D721Med (cell line): ENCODE measurements at regions not wholly inside any gene's neighbourhood (a gene's known extent, or its start where the extent isn't known, plus 50 kb on each side); places are given as distances from the start of the nearest gene placed in this dataset.

Experiments used
- DNase-seq: peaks from one replicate; pipeline ENCODE4 v3.0.0; 2011; ENCODE audit warnings: low spot score; ENCODE audit not compliant: insufficient read length
- FAIRE-seq: peaks from 2 replicates; lab custom pipeline; 2011; peaks lifted over from hg19 to GRCh38; lab: Jason Lieb, UNC
- CTCF ChIP-seq: IDR thresholded peaks from 2 replicates; pipeline ENCODE4 v1.5.1; 2012; ENCODE audit warnings: mild to moderate bottlenecking, control low read depth; ENCODE audit not compliant: insufficient read depth; ENCODE audit errors: missing control alignments

GRCh38 chr2:15814403-15814802 is 125.9 kb upstream of the MYCN start:
- FAIRE-seq (no peak), DNase-seq (no peak)
- TF ChIP-seq CTCF: no peak

- no peak for FAIRE-seq
- DNase-seq: no peak
- no peak for TF ChIP-seq CTCF
These were observed 125.4 kb upstream of the MYCN start for GRCh38 chr2:15814946-15815345.

- TF ChIP-seq CTCF: no peak
- FAIRE-seq (no peak), DNase-seq (no peak)
These were observed 124.1 kb upstream of the MYCN start for GRCh38 chr2:15816226-15816625.

GRCh38 chr2:15816674-15817406 is 123.5 kb upstream of the MYCN start:
- no peak for TF ChIP-seq CTCF
- DNase-seq: no peak
- FAIRE-seq: no peak

GRCh38 chr2:15817748-15818147 is 122.6 kb upstream of the MYCN start:
- FAIRE-seq: no peak
- TF ChIP-seq CTCF: no peak
- no peak for DNase-seq

GRCh38 chr2:15818318-15818753 is 122.0 kb upstream of the MYCN start:
- no peak for TF ChIP-seq CTCF
- no peak for FAIRE-seq

GRCh38 chr2:15818881-15819280 is 121.5 kb upstream of the MYCN start:
- FAIRE-seq (no peak), DNase-seq (no peak)
- TF ChIP-seq CTCF: no peak

More at GRCh38 chr2:15818318-15818753, 122.0 kb upstream of the MYCN start:
- no peak for DNase-seq
